ENCODE measurements at regions not wholly inside any gene's neighbourhood (a gene's known extent, or its start where the extent isn't known, plus 50 kb on each side); places are given as distances from the start of the nearest gene placed in this dataset.
"Not testable (repeated sequence)": the region's sequence is repeated elsewhere in the genome, so short reads cannot be mapped to it uniquely, and the experiment has no call there.

DNA sequence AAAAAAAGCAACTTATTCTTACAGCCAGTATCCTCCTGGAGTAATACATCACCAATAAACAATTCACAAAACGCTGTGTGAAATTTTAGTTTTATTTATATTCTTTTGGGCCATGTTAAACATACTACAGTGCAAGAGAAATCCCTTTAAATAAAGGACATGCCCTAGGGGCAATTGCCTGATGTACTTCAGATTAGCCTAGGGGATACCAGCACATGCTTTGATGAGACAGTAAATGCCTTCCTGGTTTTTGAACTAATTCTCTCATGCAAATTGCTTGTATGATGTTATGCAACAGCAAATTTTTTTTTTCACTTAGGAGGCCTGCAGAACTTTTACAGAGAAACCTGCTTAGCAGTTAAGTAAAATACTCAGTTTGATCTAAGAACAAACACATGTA, 711.9 kb upstream of the FRG1 start:
- Histone ChIP-seq H3K9me3 (no peaks in the 10 kb centered on the region), H3K4me3 (no peak overlapping the region), H3K27ac (no peak overlapping the region), H3K36me3 (no peaks in the 10 kb centered on the region), H3K27me3 (no peaks in the 10 kb centered on the region), H3K4me1 (ENCODE audit: insufficient read depth) (no peaks in the 10 kb centered on the region)
- TF ChIP-seq, protein P1, sequence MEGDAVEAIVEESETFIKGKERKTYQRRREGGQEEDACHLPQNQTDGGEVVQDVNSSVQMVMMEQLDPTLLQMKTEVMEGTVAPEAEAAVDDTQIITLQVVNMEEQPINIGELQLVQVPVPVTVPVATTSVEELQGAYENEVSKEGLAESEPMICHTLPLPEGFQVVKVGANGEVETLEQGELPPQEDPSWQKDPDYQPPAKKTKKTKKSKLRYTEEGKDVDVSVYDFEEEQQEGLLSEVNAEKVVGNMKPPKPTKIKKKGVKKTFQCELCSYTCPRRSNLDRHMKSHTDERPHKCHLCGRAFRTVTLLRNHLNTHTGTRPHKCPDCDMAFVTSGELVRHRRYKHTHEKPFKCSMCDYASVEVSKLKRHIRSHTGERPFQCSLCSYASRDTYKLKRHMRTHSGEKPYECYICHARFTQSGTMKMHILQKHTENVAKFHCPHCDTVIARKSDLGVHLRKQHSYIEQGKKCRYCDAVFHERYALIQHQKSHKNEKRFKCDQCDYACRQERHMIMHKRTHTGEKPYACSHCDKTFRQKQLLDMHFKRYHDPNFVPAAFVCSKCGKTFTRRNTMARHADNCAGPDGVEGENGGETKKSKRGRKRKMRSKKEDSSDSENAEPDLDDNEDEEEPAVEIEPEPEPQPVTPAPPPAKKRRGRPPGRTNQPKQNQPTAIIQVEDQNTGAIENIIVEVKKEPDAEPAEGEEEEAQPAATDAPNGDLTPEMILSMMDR (IDR thresholded peaks at IDR 0.05) = no peak
- no peak for TF ChIP-seq EP300 (IDR thresholded peaks at IDR 0.05)
- TF ChIP-seq POLR2A (IDR thresholded peaks at IDR 0.05) = no peak
- no peak for DNase-seq
- 61 to 83% (median 63%) methylated on average over 1 of the region's 1 CpG for WGBS, 3 donors
- intact Hi-C loops (cut with DNase I) = no loop called here

DNA sequence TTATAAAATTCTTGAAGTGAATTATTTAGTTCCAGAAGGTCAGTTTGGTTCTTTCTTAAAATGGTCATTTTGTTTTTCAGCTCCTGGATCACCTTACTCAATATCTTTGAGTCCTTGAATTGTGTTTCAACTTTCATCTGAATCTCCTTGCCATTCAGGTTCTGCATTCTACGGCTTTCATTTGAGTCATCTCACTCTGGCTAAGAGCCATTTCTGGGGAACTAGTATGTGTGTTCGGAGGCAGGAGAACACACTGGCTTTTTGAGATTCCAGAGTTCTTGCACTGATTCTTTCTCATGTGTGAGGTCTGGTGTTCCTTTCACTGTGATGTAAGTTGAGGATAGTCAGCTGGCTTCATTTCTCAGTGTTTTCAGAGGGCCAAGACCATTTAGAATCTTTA, 708.4 kb upstream of the FRG1 start:
- H3K4me3 ChIP-seq = no peak overlapping the region
- no peak for DNase-seq

DNA sequence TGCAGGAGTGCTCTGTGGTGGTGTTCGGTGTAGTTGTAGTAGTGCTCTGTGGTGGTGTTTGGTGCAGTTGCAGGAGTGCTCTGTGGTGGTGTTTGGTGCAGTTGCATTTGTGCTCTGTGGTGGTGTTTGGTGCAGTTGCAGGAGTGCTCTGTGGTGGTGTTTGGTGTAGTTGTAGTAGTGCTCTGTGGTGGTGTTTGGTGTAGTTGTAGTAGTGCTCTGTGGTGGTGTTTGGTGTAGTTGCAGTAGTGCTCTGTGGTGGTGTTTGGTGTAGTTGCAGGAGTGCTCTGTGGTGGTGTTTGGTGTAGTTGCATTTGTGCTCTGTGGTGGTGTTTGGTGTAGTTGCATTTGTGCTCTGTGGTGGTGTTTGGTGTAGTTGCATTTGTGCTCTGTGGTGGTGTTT, 706.9 kb upstream of the FRG1 start:
- H3K9me3 ChIP-seq; H3K27me3 ChIP-seq; H3K36me3 ChIP-seq; intact Hi-C loops (cut with DNase I); H3K4me1 ChIP-seq (ENCODE audit: insufficient read depth); H3K27ac ChIP-seq; H3K4me3 ChIP-seq: not testable (repeated sequence)
- no CpG with 5 or more reads among the region's 1 CpG for WGBS, 3 donors
- peak in 1 of 5 donors; percentile 28 for DNase-seq

More for the DNA sequence above, 708.4 kb upstream of the FRG1 start:
- H3K36me3 ChIP-seq = no peaks in the 10 kb centered on the region
- TF ChIP-seq, protein P1 (IDR thresholded peaks at IDR 0.05) = no peak
- TF ChIP-seq POLR2A (IDR thresholded peaks at IDR 0.05) (no peak), EP300 (IDR thresholded peaks at IDR 0.05) (no peak)
- 7 to 32% (median 18%) methylated on average over 2 of the region's 2 CpGs for WGBS, 3 donors
- H3K27me3 ChIP-seq = no peaks in the 10 kb centered on the region
- H3K27ac ChIP-seq = no peak overlapping the region
- intact Hi-C loops (cut with DNase I) = no loop called here
- H3K4me1 ChIP-seq (ENCODE audit: insufficient read depth) = no peaks in the 10 kb centered on the region
- H3K9me3 ChIP-seq = no peaks in the 10 kb centered on the region

DNA sequence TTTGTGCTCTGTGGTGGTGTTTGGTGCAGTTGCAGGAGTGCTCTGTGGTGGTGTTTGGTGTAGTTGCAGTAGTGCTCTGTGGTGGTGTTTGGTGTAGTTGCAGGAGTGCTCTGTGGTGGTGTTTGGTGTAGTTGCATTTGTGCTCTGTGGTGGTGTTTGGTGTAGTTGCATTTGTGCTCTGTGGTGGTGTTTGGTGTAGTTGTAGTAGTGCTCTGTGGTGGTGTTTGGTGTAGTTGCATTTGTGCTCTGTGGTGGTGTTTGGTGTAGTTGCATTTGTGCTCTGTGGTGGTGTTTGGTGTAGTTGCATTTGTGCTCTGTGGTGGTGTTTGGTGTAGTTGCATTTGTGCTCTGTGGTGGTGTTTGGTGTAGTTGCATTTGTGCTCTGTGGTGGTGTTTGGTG, 705.7 kb upstream of the FRG1 start:
- H3K27me3 ChIP-seq; H3K36me3 ChIP-seq; intact Hi-C loops (cut with DNase I); H3K4me1 ChIP-seq (ENCODE audit: insufficient read depth); H3K4me3 ChIP-seq; H3K9me3 ChIP-seq; H3K27ac ChIP-seq: not testable (repeated sequence)
- DNase-seq = peak in 1 of 5 donors; percentile 36

DNA sequence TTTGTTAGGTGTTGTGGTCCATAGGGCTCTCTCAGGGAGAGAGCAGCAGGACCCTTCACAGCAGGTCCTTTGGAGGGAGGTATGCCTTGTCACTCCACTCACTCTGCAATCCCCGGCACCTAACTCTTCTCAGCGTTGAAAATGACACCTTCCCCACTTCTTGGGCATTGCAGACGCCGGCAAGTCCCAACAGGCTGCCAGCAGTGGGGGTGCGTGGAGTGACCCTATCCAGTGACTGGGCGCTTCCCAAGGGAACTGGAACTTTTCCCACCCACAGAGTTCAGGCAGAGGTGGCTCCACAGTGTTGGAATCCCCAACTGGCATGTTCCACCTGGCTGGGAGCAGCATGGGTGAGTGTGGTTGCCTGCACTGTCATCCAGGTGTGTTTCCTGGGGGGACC, 705.1 kb upstream of the FRG1 start:
- TF ChIP-seq, protein P1 (IDR thresholded peaks at IDR 0.05) = no peak
- no peak for TF ChIP-seq POLR2A (IDR thresholded peaks at IDR 0.05)
- TF ChIP-seq EP300 (IDR thresholded peaks at IDR 0.05) = no peak
- Histone ChIP-seq H3K27ac (no peak overlapping the region), H3K4me3 (no peak overlapping the region), H3K27me3 (no peaks in the 10 kb centered on the region), H3K36me3 (no peaks in the 10 kb centered on the region), H3K9me3 (no peaks in the 10 kb centered on the region), H3K4me1 (ENCODE audit: insufficient read depth) (no peaks in the 10 kb centered on the region)
- WGBS, 3 donors = 88 to 95% (median 93%) methylated on average over 6 of the region's 6 CpGs
- no peak for DNase-seq
- intact Hi-C loops (cut with DNase I) = no loop called here

DNA sequence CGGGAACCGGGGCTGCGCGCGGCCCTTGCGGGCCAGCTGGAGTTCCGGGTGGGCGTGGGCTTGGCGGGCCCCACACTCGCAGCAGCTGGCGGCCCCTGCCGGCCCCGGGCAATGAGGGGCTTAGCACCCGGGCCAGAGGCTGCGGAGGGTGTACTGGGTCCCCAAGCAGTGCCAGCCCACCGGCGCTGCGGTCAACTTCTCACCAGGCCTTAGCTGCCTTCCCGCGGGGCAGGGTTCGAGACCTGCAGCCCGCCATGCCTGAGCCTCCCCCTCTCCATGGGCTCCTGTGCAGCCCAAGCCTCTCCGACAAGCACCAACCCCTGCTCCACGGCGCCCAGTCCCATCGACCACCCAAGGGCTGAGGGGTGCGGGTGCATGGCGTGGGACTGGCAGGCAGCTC, 704.4 kb upstream of the FRG1 start:
- H3K4me3 ChIP-seq; H3K27me3 ChIP-seq; H3K27ac ChIP-seq; H3K9me3 ChIP-seq; DNase-seq; H3K36me3 ChIP-seq; intact Hi-C loops (cut with DNase I); H3K4me1 ChIP-seq (ENCODE audit: insufficient read depth): not testable (repeated sequence)
- 92 to 97% (median 96%) methylated on average over 28 of the region's 28 CpGs for WGBS, 3 donors
